Karpas-422 (cell line): ENCODE measurements at regions not wholly inside any gene's neighbourhood (a gene's known extent, or its start where the extent isn't known, plus 50 kb on each side); places are given as distances from the start of the nearest gene placed in this dataset.

ENCODE experiments used
- DNase-seq: peaks from one replicate; pipeline ENCODE4 v3.0.0-alpha.2; 2015
- H2AFZ ChIP-seq: fragments of 200-600 bp; sonication (generic); 2 replicates; pipeline ENCODE4 v1.6.1; 2014; ENCODE audit warnings: antibody characterized with exemption, low read length, mixed read lengths
- H3K27ac ChIP-seq: fragments of 200-600 bp; sonication (generic); 2 replicates; pipeline ENCODE4 v1.5.1; 2014; ENCODE audit warnings: mild to moderate bottlenecking, low read length, moderate library complexity
- H3K27me3 ChIP-seq: fragments of 200-600 bp; sonication (generic); 2 replicates; pipeline ENCODE4 v1.6.1; 2014; ENCODE audit warnings: low read length, mixed read lengths
- H3K36me3 ChIP-seq: fragments of 200-600 bp; sonication (generic); 2 replicates; pipeline ENCODE4 v1.6.1; 2014; ENCODE audit warnings: low read length, mixed read lengths; ENCODE audit not compliant: insufficient read depth
- H3K4me1 ChIP-seq: fragments of 200-600 bp; sonication (generic); 2 replicates; pipeline ENCODE4 v1.6.1; 2014; ENCODE audit warnings: mild to moderate bottlenecking, low read length, mixed read lengths
- H3K4me2 ChIP-seq: fragments of 200-600 bp; sonication (generic); 2 replicates; pipeline ENCODE4 v1.6.1; 2014; ENCODE audit warnings: low read length, low read depth, mild to moderate bottlenecking; ENCODE audit not compliant: poor library complexity, severe bottlenecking
- H3K4me3 ChIP-seq: fragments of 200-600 bp; sonication (generic); 2 replicates; pipeline ENCODE4 v1.5.1; 2014; ENCODE audit warnings: mild to moderate bottlenecking, antibody characterized with exemption, low read length, mixed read lengths
- H3K79me2 ChIP-seq: fragments of 200-600 bp; sonication (generic); 2 replicates; pipeline ENCODE4 v1.6.1; 2014; ENCODE audit warnings: mild to moderate bottlenecking, low read length, mixed read lengths
- H3K9ac ChIP-seq: fragments of 200-600 bp; sonication (generic); 2 replicates; pipeline ENCODE4 v1.6.0; 2014; ENCODE audit warnings: low read length
- H3K9me2 ChIP-seq: fragments of 200-600 bp; sonication (generic), shearing (Covaris generic); replicated peaks from 2 replicates; pipeline ENCODE4 v1.6.0; 2014; ENCODE audit warnings: mild to moderate bottlenecking, low read length, moderate library complexity; ENCODE audit not compliant: insufficient read depth
- H3K9me3 ChIP-seq: fragments of 300-700, 200-600 bp; sonication (generic); 2 replicates; pipeline ENCODE4 v1.6.1; 2014; ENCODE audit warnings: low read length, mixed read lengths
- H4K20me1 ChIP-seq: fragments of 200-600 bp; sonication (generic); 2 replicates; pipeline ENCODE4 v1.6.1; 2014; ENCODE audit warnings: mild to moderate bottlenecking, antibody characterized with exemption, low read length, low read depth; ENCODE audit not compliant: insufficient read depth

GRCh38 chr12:60402996-60403395, 807.2 kb downstream of the SLC16A7 start:
- no peak overlapping the region for H3K9ac ChIP-seq
- no peak for DNase-seq
- H4K20me1 ChIP-seq: no peaks in the 10 kb centered on the region
- no peak overlapping the region for H3K4me2 ChIP-seq
- H3K4me3 ChIP-seq: no peak overlapping the region
- no peaks in the 10 kb centered on the region for H3K4me1 ChIP-seq
- H3K36me3 ChIP-seq: no peaks in the 10 kb centered on the region
- H3K79me2 ChIP-seq: no peaks in the 10 kb centered on the region
- peaks cover 13% of the 10 kb centered on the region for H3K9me3 ChIP-seq
- H3K27me3 ChIP-seq: no peaks in the 10 kb centered on the region
- H2AFZ ChIP-seq: no peak overlapping the region
- no peaks in the 10 kb centered on the region for H3K9me2 ChIP-seq
- no peak overlapping the region for H3K27ac ChIP-seq

- H2AFZ ChIP-seq: no peak overlapping the region
- no peak overlapping the region for H3K27ac ChIP-seq
Measured at GRCh38 chr12:60415351-60415750, 819.5 kb downstream of the SLC16A7 start.

DNA sequence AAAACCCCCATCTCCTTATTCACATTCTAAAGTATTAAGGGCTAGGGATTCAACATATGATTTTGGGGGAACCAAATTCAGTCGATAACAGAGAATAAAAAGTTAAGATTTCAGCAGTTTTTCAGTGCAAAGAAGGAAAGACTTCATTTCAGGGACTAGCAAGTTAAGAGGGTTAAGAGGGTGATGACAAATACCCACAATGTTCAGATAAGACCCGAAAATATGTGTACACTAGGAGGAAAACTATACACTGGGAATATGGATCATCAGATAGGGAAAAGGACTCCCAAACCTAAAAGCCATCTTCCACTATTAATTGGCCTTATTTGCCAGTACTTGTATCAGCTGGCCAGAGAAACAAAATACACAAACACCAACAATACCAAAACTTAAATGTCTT, 824.2 kb downstream of the SLC16A7 start:
- H3K27me3 ChIP-seq: no peaks in the 10 kb centered on the region
- H3K4me3 ChIP-seq: no peak overlapping the region

More at GRCh38 chr12:60415351-60415750, 819.5 kb downstream of the SLC16A7 start:
- no peak for DNase-seq
- peaks cover 13% of the 10 kb centered on the region for H3K9me3 ChIP-seq
- H4K20me1 ChIP-seq: no peaks in the 10 kb centered on the region
- H3K9me2 ChIP-seq: no peaks in the 10 kb centered on the region
- no peaks in the 10 kb centered on the region for H3K79me2 ChIP-seq
- no peaks in the 10 kb centered on the region for H3K36me3 ChIP-seq
- H3K4me3 ChIP-seq: no peak overlapping the region
- no peak overlapping the region for H3K4me2 ChIP-seq
- H3K27me3 ChIP-seq: no peaks in the 10 kb centered on the region
- H3K4me1 ChIP-seq: no peaks in the 10 kb centered on the region
- H3K9ac ChIP-seq: no peak overlapping the region

GRCh38 chr12:60421741-60422140, 825.9 kb downstream of the SLC16A7 start:
- no peak for DNase-seq
- Histone ChIP-seq H3K27me3 (no peaks in the 10 kb centered on the region), H3K79me2 (no peaks in the 10 kb centered on the region), H3K27ac (no peak overlapping the region), H3K9ac (no peak overlapping the region), H3K36me3 (no peaks in the 10 kb centered on the region), H3K9me3 (peaks cover 24% of the 10 kb centered on the region; the same call in 1 of the 2 replicates), H2AFZ (no peak overlapping the region), H3K4me2 (no peak overlapping the region), H3K9me2 (no peaks in the 10 kb centered on the region), H3K4me3 (no peak overlapping the region), H4K20me1 (no peaks in the 10 kb centered on the region), H3K4me1 (no peaks in the 10 kb centered on the region)

More for the DNA sequence above, 824.2 kb downstream of the SLC16A7 start:
- Histone ChIP-seq H3K79me2 (no peaks in the 10 kb centered on the region), H3K4me2 (no peak overlapping the region), H3K9ac (no peak overlapping the region), H3K36me3 (no peaks in the 10 kb centered on the region), H3K4me1 (no peaks in the 10 kb centered on the region), H3K9me2 (no peaks in the 10 kb centered on the region), H2AFZ (no peak overlapping the region), H3K9me3 (peaks cover 30% of the 10 kb centered on the region), H4K20me1 (no peaks in the 10 kb centered on the region), H3K27ac (no peak overlapping the region)
- DNase-seq: no peak

- no peak overlapping the region for H3K4me2 ChIP-seq
- no peaks in the 10 kb centered on the region for H3K4me1 ChIP-seq
- no peaks in the 10 kb centered on the region for H3K27me3 ChIP-seq
- H2AFZ ChIP-seq: no peak overlapping the region
- H3K9ac ChIP-seq: no peak overlapping the region
- DNase-seq: no peak
- H3K9me2 ChIP-seq: no peaks in the 10 kb centered on the region
- no peaks in the 10 kb centered on the region for H3K36me3 ChIP-seq
- peaks cover 5% of the 10 kb centered on the region; the same call in 1 of the 2 replicates for H3K9me3 ChIP-seq
- H3K27ac ChIP-seq: no peak overlapping the region
- H3K4me3 ChIP-seq: no peak overlapping the region
- H4K20me1 ChIP-seq: no peaks in the 10 kb centered on the region
- no peaks in the 10 kb centered on the region for H3K79me2 ChIP-seq
Measured at GRCh38 chr12:60437297-60437696, 841.5 kb downstream of the SLC16A7 start.

- no peaks in the 10 kb centered on the region for H3K9me2 ChIP-seq
- H4K20me1 ChIP-seq: no peaks in the 10 kb centered on the region
- no peaks in the 10 kb centered on the region for H3K27me3 ChIP-seq
- no peak overlapping the region for H3K4me2 ChIP-seq
- no peaks in the 10 kb centered on the region for H3K36me3 ChIP-seq
- H3K79me2 ChIP-seq: no peaks in the 10 kb centered on the region
- no peaks in the 10 kb centered on the region for H3K4me1 ChIP-seq
- DNase-seq: no peak
- no peak overlapping the region for H3K4me3 ChIP-seq
- H3K27ac ChIP-seq: no peak overlapping the region
- H3K9me3 ChIP-seq: peaks cover 13% of the 10 kb centered on the region
- no peak overlapping the region for H3K9ac ChIP-seq
- no peak overlapping the region for H2AFZ ChIP-seq
Measured at GRCh38 chr12:60441577-60441976, 845.7 kb downstream of the SLC16A7 start.

DNA sequence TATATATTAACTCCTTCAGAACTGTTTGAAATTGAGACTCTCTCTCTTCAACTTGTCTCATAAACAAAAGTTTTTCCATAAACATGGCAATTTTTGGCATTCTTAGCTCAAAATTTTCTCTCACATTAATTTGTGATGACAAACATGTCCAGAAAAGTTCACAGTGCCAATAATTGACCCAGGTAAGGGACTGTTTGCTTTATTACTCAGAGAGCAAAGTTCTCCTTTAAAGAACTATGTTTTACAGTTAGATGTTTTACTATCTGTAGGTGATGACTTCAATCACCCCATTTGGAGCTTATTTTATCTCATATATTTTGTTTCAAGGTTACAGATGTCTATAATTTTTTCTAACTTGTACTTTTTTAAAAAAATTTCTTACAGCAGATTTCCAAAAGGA, 855.6 kb downstream of the SLC16A7 start:
- no peaks in the 10 kb centered on the region for H3K27me3 ChIP-seq

DNA sequence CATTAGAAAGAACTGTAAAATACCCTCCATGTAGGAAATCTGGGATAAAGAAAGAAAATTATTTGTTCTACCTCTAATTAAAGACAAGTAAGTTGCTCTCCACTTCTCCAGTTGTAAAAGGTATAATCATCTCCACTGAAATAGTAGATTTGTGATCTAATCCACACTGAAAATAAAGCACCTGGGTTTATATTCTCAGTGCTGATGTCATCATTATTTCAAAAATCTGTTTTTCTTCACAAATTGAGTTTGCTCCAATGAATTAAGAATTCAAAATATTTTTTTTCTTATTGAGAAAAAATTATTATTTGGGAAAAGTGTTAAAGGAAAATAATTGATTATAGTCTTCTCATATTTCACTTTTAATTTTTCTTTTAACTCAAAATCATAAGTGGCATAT, 869.2 kb downstream of the SLC16A7 start:
- no peaks in the 10 kb centered on the region for H3K4me1 ChIP-seq
- no peak for DNase-seq

More for the DNA sequence above, 855.6 kb downstream of the SLC16A7 start:
- H4K20me1 ChIP-seq: no peaks in the 10 kb centered on the region
- H3K4me2 ChIP-seq: no peak overlapping the region
- DNase-seq: no peak
- no peak overlapping the region for H3K4me3 ChIP-seq
- no peak overlapping the region for H2AFZ ChIP-seq
- H3K9me2 ChIP-seq: no peaks in the 10 kb centered on the region
- no peak overlapping the region for H3K27ac ChIP-seq
- no peaks in the 10 kb centered on the region for H3K4me1 ChIP-seq
- H3K9ac ChIP-seq: no peak overlapping the region
- H3K79me2 ChIP-seq: no peaks in the 10 kb centered on the region
- no peaks in the 10 kb centered on the region for H3K36me3 ChIP-seq
- peaks cover 23% of the 10 kb centered on the region for H3K9me3 ChIP-seq

GRCh38 chr12:60468546-60468945, 872.7 kb downstream of the SLC16A7 start:
- H3K4me1 ChIP-seq: no peaks in the 10 kb centered on the region
- H3K9ac ChIP-seq: no peak overlapping the region
- no peak overlapping the region for H3K4me2 ChIP-seq
- H3K27me3 ChIP-seq: no peaks in the 10 kb centered on the region
- H3K36me3 ChIP-seq: no peaks in the 10 kb centered on the region
- H4K20me1 ChIP-seq: no peaks in the 10 kb centered on the region
- H2AFZ ChIP-seq: no peak overlapping the region
- DNase-seq: no peak
- H3K9me3 ChIP-seq: peaks cover 6% of the 10 kb centered on the region; the same call in 1 of the 2 replicates
- no peak overlapping the region for H3K4me3 ChIP-seq
- H3K79me2 ChIP-seq: no peaks in the 10 kb centered on the region
- no peak overlapping the region for H3K27ac ChIP-seq
- no peaks in the 10 kb centered on the region for H3K9me2 ChIP-seq

More for the DNA sequence above, 869.2 kb downstream of the SLC16A7 start:
- Histone ChIP-seq H3K79me2 (no peaks in the 10 kb centered on the region), H2AFZ (no peak overlapping the region), H4K20me1 (no peaks in the 10 kb centered on the region), H3K4me2 (no peak overlapping the region), H3K27me3 (no peaks in the 10 kb centered on the region), H3K9me3 (peaks cover 5% of the 10 kb centered on the region; the same call in 1 of the 2 replicates), H3K4me3 (no peak overlapping the region), H3K9ac (no peak overlapping the region), H3K27ac (no peak overlapping the region), H3K36me3 (no peaks in the 10 kb centered on the region), H3K9me2 (0 out of 2 replicates have a peak, but pooled peaks cover 5% of the 10 kb centered on the region)
